ENCODE measurements at regions not wholly inside any gene's neighbourhood (a gene's known extent, or its start where the extent isn't known, plus 50 kb on each side); places are given as distances from the start of the nearest gene placed in this dataset.
"Not testable (repeated sequence)": the region's sequence is repeated elsewhere in the genome, so short reads cannot be mapped to it uniquely, and the experiment has no call there.

GRCh38 chr2:101645886-101646285 is 51.6 kb upstream of the MAP4K4 start:
- H3K9me3 ChIP-seq; H3K27me3 ChIP-seq (replicated peaks; ENCODE audit: insufficient read depth); H3K36me3 ChIP-seq; H3K4me1 ChIP-seq (ENCODE audit: control insufficient read depth in 1 of 2, low read depth in 2 of 2); H3K4me3 ChIP-seq; ATAC-seq (ENCODE audit: insufficient number of reproducible peaks, low FRiP score, low read depth); DNase-seq (ENCODE audit: low spot score); H3K27ac ChIP-seq: not testable (repeated sequence)

GRCh38 chr2:101644842-101645383 is 52.6 kb upstream of the MAP4K4 start:
- Histone ChIP-seq H3K36me3 (no peaks in the 10 kb centered on the region), H3K4me1 (ENCODE audit: control insufficient read depth in 1 of 2, low read depth in 2 of 2) (no peaks in the 10 kb centered on the region), H3K27ac (no peak overlapping the region), H3K9me3 (no peaks in the 10 kb centered on the region), H3K27me3 (replicated peaks; ENCODE audit: insufficient read depth) (no peaks in the 10 kb centered on the region), H3K4me3 (no peak overlapping the region)
- ATAC-seq (ENCODE audit: insufficient number of reproducible peaks, low FRiP score, low read depth) (no peak), DNase-seq (ENCODE audit: low spot score) (no peak)
- TF ChIP-seq CTCF (IDR thresholded peaks at IDR 0.05): no peak

- no peaks in the 10 kb centered on the region for H3K27me3 ChIP-seq (replicated peaks; ENCODE audit: insufficient read depth)
- no peak overlapping the region for H3K27ac ChIP-seq
- no peaks in the 10 kb centered on the region for H3K36me3 ChIP-seq
- no peaks in the 10 kb centered on the region for H3K9me3 ChIP-seq
- ATAC-seq (ENCODE audit: insufficient number of reproducible peaks, low FRiP score, low read depth): no peak
- DNase-seq (ENCODE audit: low spot score): no peak
- TF ChIP-seq CTCF (IDR thresholded peaks at IDR 0.05): no peak
- H3K4me1 ChIP-seq (ENCODE audit: control insufficient read depth in 1 of 2, low read depth in 2 of 2): no peaks in the 10 kb centered on the region
- no peak overlapping the region for H3K4me3 ChIP-seq
Measured at GRCh38 chr2:101643004-101643524, 54.4 kb upstream of the MAP4K4 start.

- no peaks in the 10 kb centered on the region for H3K9me3 ChIP-seq
- H3K27ac ChIP-seq: no peak overlapping the region
- H3K4me1 ChIP-seq (ENCODE audit: control insufficient read depth in 1 of 2, low read depth in 2 of 2): no peaks in the 10 kb centered on the region
- no peak overlapping the region for H3K4me3 ChIP-seq
- H3K27me3 ChIP-seq (replicated peaks; ENCODE audit: insufficient read depth): no peaks in the 10 kb centered on the region
- ATAC-seq (ENCODE audit: insufficient number of reproducible peaks, low FRiP score, low read depth) (no peak), DNase-seq (ENCODE audit: low spot score) (no peak)
- H3K36me3 ChIP-seq: no peaks in the 10 kb centered on the region
- no peak for TF ChIP-seq CTCF (IDR thresholded peaks at IDR 0.05)
Measured at GRCh38 chr2:101638817-101639605, 58.5 kb upstream of the MAP4K4 start.

GRCh38 chr2:101638181-101638711 is 59.3 kb upstream of the MAP4K4 start:
- Histone ChIP-seq H3K4me1 (ENCODE audit: control insufficient read depth in 1 of 2, low read depth in 2 of 2) (no peaks in the 10 kb centered on the region), H3K36me3 (no peaks in the 10 kb centered on the region), H3K27ac (no peak overlapping the region), H3K9me3 (no peaks in the 10 kb centered on the region), H3K27me3 (replicated peaks; ENCODE audit: insufficient read depth) (no peaks in the 10 kb centered on the region), H3K4me3 (no peak overlapping the region)
- ATAC-seq (ENCODE audit: insufficient number of reproducible peaks, low FRiP score, low read depth): no peak
- no peak for TF ChIP-seq CTCF (IDR thresholded peaks at IDR 0.05)
- DNase-seq (ENCODE audit: low spot score): no peak
